GM12878 (cell line): ENCODE measurements at regions not wholly inside any gene's neighbourhood (a gene's known extent, or its start where the extent isn't known, plus 50 kb on each side); places are given as distances from the start of the nearest gene placed in this dataset.

ENCODE experiments used
- ATAC-seq: fragments of 200-7000 bp; cut with Tn5 transposase; 3 replicates; pipeline ENCODE4 v1.9.1; 2020; ENCODE audit warnings: mild to moderate bottlenecking, moderate library complexity
- BruUV-seq: library from RNA; stranded (reverse); fragments of 400-500 nt; replicated peaks from 2 replicates; lab custom pipeline; 2021; lab: Mats Ljungman, UMichigan
- CTCF ChIA-PET: fragments of 300-600 bp; sonication (Branson Sonifier 250); formaldehyde crosslinking; extraction: SDS; loops from one replicate; lab custom pipeline; 2021; ENCODE audit warnings: inconsistent platforms; lab: Yijun Ruan, JAX
- POLR2A ChIA-PET: fragments of 350-600 bp; formaldehyde crosslinking; extraction: SDS; loops from one replicate; lab custom pipeline; 2021; ENCODE audit warnings: inconsistent platforms; lab: Charles Lee
- RAD21 ChIA-PET: fragments of 300-600 bp; sonication (Branson Sonifier 250); formaldehyde crosslinking; loops from one replicate; lab custom pipeline; 2023; ENCODE audit warnings: antibody characterized with exemption; ENCODE audit not compliant: unreplicated experiment; lab: Charles Lee
- SMC1A ChIA-PET: fragments of 300-600 bp; sonication (Branson Sonifier 250); formaldehyde crosslinking; loops from one replicate; lab custom pipeline; 2023; ENCODE audit not compliant: unreplicated experiment, uncharacterized antibody; lab: Charles Lee
- DNase-seq: peaks from one replicate; pipeline ENCODE4 v3.0.0-alpha.2; 2011; ENCODE audit warnings: low read depth, low spot score
- FAIRE-seq: peaks from 3 replicates; lab custom pipeline; 2011; peaks lifted over from hg19 to GRCh38; lab: Jason Lieb, UNC
- H2AFZ ChIP-seq: 2 replicates; pipeline ENCODE4 v1.6.0; 2011; ENCODE audit warnings: low read depth, low read length, control low read depth; ENCODE audit not compliant: control insufficient read depth
- H3K27ac ChIP-seq: 2 replicates; pipeline ENCODE4 v1.5.1; 2011; ENCODE audit warnings: control low read depth; ENCODE audit not compliant: control insufficient read depth, insufficient read depth
- H3K27me3 ChIP-seq, 2 experiments: replicated peaks in 1 of 2; 2 replicates each; pipeline versions ENCODE4 v1.6.0 to v1.6.1; 2011; ENCODE audit warnings: low read length in 1 of 2; ENCODE audit not compliant: control insufficient read depth in 2 of 2, insufficient read depth in 2 of 2
- H3K36me3 ChIP-seq, 2 experiments: 2 replicates each; pipeline ENCODE4 v1.5.1; 2011; ENCODE audit warnings: low read length in 1 of 2; ENCODE audit not compliant: control insufficient read depth in 2 of 2, insufficient read depth in 2 of 2
- H3K4me1 ChIP-seq: 2 replicates; pipeline ENCODE4 v1.6.1; 2011; ENCODE audit warnings: mild to moderate bottlenecking, low read length, moderate library complexity, mixed read lengths; ENCODE audit not compliant: control insufficient read depth, insufficient read depth
- H3K4me2 ChIP-seq: 2 replicates; pipeline ENCODE4 v1.6.0; 2011; ENCODE audit warnings: control low read depth; ENCODE audit not compliant: control insufficient read depth, insufficient read depth
- H3K4me3 ChIP-seq: fragments of 200-600 bp; sonication (generic); 2 replicates; pipeline ENCODE4 v1.5.1; 2016
- H3K79me2 ChIP-seq: 2 replicates; pipeline ENCODE4 v1.6.0; 2011; ENCODE audit warnings: low read length; ENCODE audit not compliant: control insufficient read depth, insufficient read depth
- H3K9ac ChIP-seq: 2 replicates; pipeline ENCODE4 v1.8.0; 2011; ENCODE audit warnings: low read length, control low read depth, mixed read lengths; ENCODE audit not compliant: control insufficient read depth, insufficient read depth
- H3K9me3 ChIP-seq: replicated peaks from 3 replicates; pipeline ENCODE4 v1.5.1; 2011; ENCODE audit warnings: mild to moderate bottlenecking, low read length; ENCODE audit not compliant: control insufficient read depth, insufficient read depth
- H4K20me1 ChIP-seq: 2 replicates; pipeline ENCODE4 v1.6.0; 2011; ENCODE audit not compliant: control insufficient read depth, insufficient read depth
- CEBPB ChIP-seq, 2 experiments: fragments of 150-350 bp in 1 of 2; IDR thresholded peaks; 2 replicates each; pipeline ENCODE4 v1.6.1; 2012 to 2014; ENCODE audit warnings: low read depth in 2 of 2, low read length in 2 of 2, borderline replicate concordance in 1 of 2, inconsistent platforms in 1 of 2
- MLLT1 ChIP-seq: fragments of 450-650 bp; IDR thresholded peaks from 2 replicates; pipeline ENCODE4 v1.6.1; 2016; ENCODE audit warnings: mild to moderate bottlenecking
- SPI1 ChIP-seq: IDR thresholded peaks from 2 replicates; pipeline ENCODE4 v1.6.1; 2011; ENCODE audit warnings: low read depth, mild to moderate bottlenecking, low read length, moderate library complexity, borderline replicate concordance; ENCODE audit not compliant: insufficient read depth
- WGBS: methylation state at CpG from one replicate; pipeline ENCODE4 v1.1.6; 2016; ENCODE audit warnings: low lambda C conversion rate; ENCODE audit not compliant: insufficient replicate concordance, insufficient coverage; ENCODE audit errors: missing lambda C conversion rate; 5-methylcytosine and 5-hydroxymethylcytosine counted together
- in situ Hi-C: fragments of 300-500 bp; cut with MboI; formaldehyde crosslinking; loops from 9 replicates; pipeline ENCODE4 v1.14.3; 2018; ENCODE audit warnings: mixed read lengths
- intact Hi-C: fragments of 100-400 bp; cut with micrococcal nuclease; formaldehyde crosslinking; loops from one replicate; pipeline ENCODE4 v1.14.2; 2022; ENCODE audit not compliant: unreplicated experiment

GRCh38 chr20:5369629-5370028 lies 52.9 kb upstream of the PROKR2 start:
- in situ Hi-C loops, result no loop called here
- intact Hi-C loops, result no loop called here
- CTCF ChIA-PET, result no interaction called here
- POLR2A ChIA-PET, result no interaction called here
- H2AFZ ChIP-seq, result no peak overlapping the region
- H3K27ac ChIP-seq, result no peak overlapping the region
- no peaks in the 10 kb centered on the region for H3K79me2 ChIP-seq
- 0 out of 4 replicates have a peak, but pooled peaks cover 0 to 1% of the 10 kb centered on the region in 2 experiments for H3K27me3 ChIP-seq
- H3K4me1 ChIP-seq, result no peaks in the 10 kb centered on the region
- no peak overlapping the region for H3K4me2 ChIP-seq
- H3K4me3 ChIP-seq, result no peak overlapping the region
- WGBS, result 0% methylated on average over 2 of the region's 2 CpGs
- no peak for TF ChIP-seq MLLT1
- peak; percentile 36; the same call in 1 of the 2 replicates for TF ChIP-seq SPI1
- TF ChIP-seq CEBPB (IDR thresholded peaks at IDR 0.05; ENCODE audit: borderline replicate concordance in 1 of 2, low read depth in 2 of 2, low read length in 2 of 2), result no peak
- no peak overlapping the region for H3K9ac ChIP-seq
- H4K20me1 ChIP-seq, result no peaks in the 10 kb centered on the region
- RAD21 ChIA-PET, result interaction anchor here (0.6 kb wide), 1 partner anchor 866 kb away, joined by 4 read pairs; no protein-coding TSS in a partner anchor
- no TSS peak for BruUV-seq
- ATAC-seq (no peak), DNase-seq (no peak), FAIRE-seq (no peak)
- H3K36me3 ChIP-seq, result no peaks in the 10 kb centered on the region
- no peaks in the 10 kb centered on the region for H3K9me3 ChIP-seq
- SMC1A ChIA-PET, result no interaction called here
